Activated CD8-positive, alpha-beta memory T cell treated with anti-CD3 and anti-CD28 coated beads, Interleukin-2, amount 10 ng/mL, durations not matched to agents 7 days and 5 days (primary cell): ENCODE measurements at regions not wholly inside any gene's neighbourhood (a gene's known extent, or its start where the extent isn't known, plus 50 kb on each side); places are given as distances from the start of the nearest gene placed in this dataset.

ENCODE experiments used
- ATAC-seq: fragments of 150-1000 bp; cut with Tn5 transposase; one replicate; pipeline ENCODE4 v1.10.0; 2021; ENCODE audit warnings: moderate library complexity
- CTCF ChIA-PET: fragments of 350-600 bp; sonication (Branson Sonifier 250); formaldehyde crosslinking; loops from one replicate; lab custom pipeline; 2021; ENCODE audit warnings: antibody characterized with exemption; lab: Charles Lee
- DNase-seq: peaks from one replicate; pipeline ENCODE4 v3.0.0-alpha.2; 2020
- H3K27ac Mint-ChIP-seq: one replicate; pipeline ENCODE4 v1.8.0; 2021; ENCODE audit warnings: mild to moderate bottlenecking, mixed read lengths
- H3K27me3 Mint-ChIP-seq: one replicate; pipeline ENCODE4 v1.8.0; 2021; ENCODE audit warnings: mixed read lengths
- H3K36me3 Mint-ChIP-seq: one replicate; pipeline ENCODE4 v1.8.0; 2021; ENCODE audit warnings: mild to moderate bottlenecking, mixed read lengths
- H3K4me1 Mint-ChIP-seq: one replicate; pipeline ENCODE4 v1.8.0; 2021; ENCODE audit warnings: mixed read lengths
- H3K4me3 Mint-ChIP-seq: one replicate; pipeline ENCODE4 v1.8.0; 2021; ENCODE audit warnings: mild to moderate bottlenecking, moderate library complexity, mixed read lengths
- H3K9me3 Mint-ChIP-seq: one replicate; pipeline ENCODE4 v1.8.0; 2022; ENCODE audit warnings: low read depth, mixed read lengths

GRCh38 chr1:99561952-99562351 lies 84.0 kb upstream of the PALMD start:
- Mint-ChIP-seq H3K9me3 (no peaks in the 10 kb centered on the region), H3K4me1 (no peaks in the 10 kb centered on the region), H3K27me3 (no peaks in the 10 kb centered on the region), H3K4me3 (no peak overlapping the region), H3K36me3 (no peaks in the 10 kb centered on the region), H3K27ac (no peak overlapping the region)
- no peak for DNase-seq
- CTCF ChIA-PET: interaction anchor here (1.5 kb wide), 1 partner anchor 17 kb away, joined by 3 read pairs; no protein-coding TSS in a partner anchor
- no peak for ATAC-seq

- CTCF ChIA-PET: no interaction called here
- Mint-ChIP-seq H3K4me1 (no peaks in the 10 kb centered on the region), H3K4me3 (no peak overlapping the region), H3K27me3 (peaks cover 4% of the 10 kb centered on the region), H3K36me3 (no peaks in the 10 kb centered on the region), H3K9me3 (no peaks in the 10 kb centered on the region), H3K27ac (no peak overlapping the region)
- ATAC-seq (no peak), DNase-seq (no peak)
These were observed 80.2 kb upstream of the PALMD start for GRCh38 chr1:99565606-99566289.

- H3K27me3 Mint-ChIP-seq: peaks cover 4% of the 10 kb centered on the region
- H3K4me1 Mint-ChIP-seq: no peaks in the 10 kb centered on the region
- DNase-seq (no peak), ATAC-seq (no peak)
- H3K9me3 Mint-ChIP-seq: no peaks in the 10 kb centered on the region
- no peak overlapping the region for H3K27ac Mint-ChIP-seq
- CTCF ChIA-PET: no interaction called here
- H3K36me3 Mint-ChIP-seq: no peaks in the 10 kb centered on the region
- H3K4me3 Mint-ChIP-seq: no peak overlapping the region
These were observed 79.5 kb upstream of the PALMD start for GRCh38 chr1:99566290-99567021.

GRCh38 chr1:99570486-99571089 lies 75.3 kb upstream of the PALMD start:
- Mint-ChIP-seq H3K36me3 (no peaks in the 10 kb centered on the region), H3K27me3 (peaks cover 10% of the 10 kb centered on the region), H3K4me3 (no peak overlapping the region), H3K9me3 (no peaks in the 10 kb centered on the region), H3K4me1 (no peaks in the 10 kb centered on the region), H3K27ac (no peak overlapping the region)
- no peak for ATAC-seq
- no peak for DNase-seq
- CTCF ChIA-PET: interaction anchor here (1.5 kb wide), 1 partner anchor 18 kb away, joined by 3 read pairs; no protein-coding TSS in a partner anchor

- no peak for DNase-seq
- Mint-ChIP-seq H3K27me3 (peaks cover 10% of the 10 kb centered on the region), H3K36me3 (no peaks in the 10 kb centered on the region), H3K9me3 (no peaks in the 10 kb centered on the region), H3K4me1 (no peaks in the 10 kb centered on the region), H3K27ac (no peak overlapping the region), H3K4me3 (no peak overlapping the region)
- CTCF ChIA-PET: interaction anchor here (1.5 kb wide), 1 partner anchor 17 kb away, joined by 3 read pairs; no protein-coding TSS in a partner anchor
- no peak for ATAC-seq
These were observed 74.7 kb upstream of the PALMD start for GRCh38 chr1:99571092-99571734.

- ATAC-seq (no peak), DNase-seq (no peak)
- no peaks in the 10 kb centered on the region for H3K9me3 Mint-ChIP-seq
- H3K4me1 Mint-ChIP-seq: no peaks in the 10 kb centered on the region
- peaks cover 10% of the 10 kb centered on the region for H3K27me3 Mint-ChIP-seq
- no peak overlapping the region for H3K4me3 Mint-ChIP-seq
- CTCF ChIA-PET: no interaction called here
- H3K27ac Mint-ChIP-seq: no peak overlapping the region
- no peaks in the 10 kb centered on the region for H3K36me3 Mint-ChIP-seq
These were observed 72.3 kb upstream of the PALMD start for GRCh38 chr1:99573431-99574217.

- CTCF ChIA-PET: no interaction called here
- no peak overlapping the region for H3K27ac Mint-ChIP-seq
- ATAC-seq: no peak
- H3K36me3 Mint-ChIP-seq: no peaks in the 10 kb centered on the region
- no peak for DNase-seq
- no peaks in the 10 kb centered on the region for H3K9me3 Mint-ChIP-seq
- H3K27me3 Mint-ChIP-seq: peaks cover 9% of the 10 kb centered on the region
- no peak overlapping the region for H3K4me3 Mint-ChIP-seq
- no peaks in the 10 kb centered on the region for H3K4me1 Mint-ChIP-seq
These were observed 68.6 kb upstream of the PALMD start for GRCh38 chr1:99577313-99577712.

GRCh38 chr1:99579691-99580172 lies 66.2 kb upstream of the PALMD start:
- Mint-ChIP-seq H3K27me3 (peaks cover 6% of the 10 kb centered on the region), H3K4me1 (no peaks in the 10 kb centered on the region), H3K4me3 (no peak overlapping the region), H3K36me3 (no peaks in the 10 kb centered on the region), H3K27ac (no peak overlapping the region), H3K9me3 (no peaks in the 10 kb centered on the region)
- DNase-seq: no peak
- no peak for ATAC-seq
- CTCF ChIA-PET: no interaction called here

- CTCF ChIA-PET: no interaction called here
- ATAC-seq: no peak
- no peak overlapping the region for H3K4me3 Mint-ChIP-seq
These were observed 65.5 kb upstream of the PALMD start for GRCh38 chr1:99580451-99580850.

GRCh38 chr1:99587008-99587407 lies 58.9 kb upstream of the PALMD start:
- CTCF ChIA-PET: no interaction called here
- H3K4me3 Mint-ChIP-seq: no peak overlapping the region
- peaks cover 3% of the 10 kb centered on the region for H3K27me3 Mint-ChIP-seq
- ATAC-seq (no peak), DNase-seq (no peak)
- no peak overlapping the region for H3K27ac Mint-ChIP-seq
- no peaks in the 10 kb centered on the region for H3K9me3 Mint-ChIP-seq
- no peaks in the 10 kb centered on the region for H3K36me3 Mint-ChIP-seq
- no peaks in the 10 kb centered on the region for H3K4me1 Mint-ChIP-seq

More at GRCh38 chr1:99580451-99580850, 65.5 kb upstream of the PALMD start:
- DNase-seq: no peak
- Mint-ChIP-seq H3K27me3 (peaks cover 5% of the 10 kb centered on the region), H3K4me1 (no peaks in the 10 kb centered on the region), H3K36me3 (no peaks in the 10 kb centered on the region), H3K27ac (no peak overlapping the region), H3K9me3 (no peaks in the 10 kb centered on the region)

GRCh38 chr1:99589186-99589636 lies 56.7 kb upstream of the PALMD start:
- Mint-ChIP-seq H3K27me3 (peaks cover 9% of the 10 kb centered on the region), H3K4me1 (no peaks in the 10 kb centered on the region), H3K9me3 (no peaks in the 10 kb centered on the region), H3K27ac (no peak overlapping the region), H3K4me3 (no peak overlapping the region), H3K36me3 (no peaks in the 10 kb centered on the region)
- DNase-seq: no peak
- no peak for ATAC-seq
- CTCF ChIA-PET: no interaction called here

- CTCF ChIA-PET: no interaction called here
- Mint-ChIP-seq H3K36me3 (no peaks in the 10 kb centered on the region), H3K27ac (no peak overlapping the region), H3K4me1 (no peaks in the 10 kb centered on the region), H3K4me3 (no peak overlapping the region), H3K9me3 (no peaks in the 10 kb centered on the region), H3K27me3 (peaks cover 9% of the 10 kb centered on the region)
- no peak for ATAC-seq
- DNase-seq: no peak
These were observed 55.2 kb upstream of the PALMD start for GRCh38 chr1:99590578-99591209.
